NCI-H2227 treated with DMSO at 0.1 percent for 48 hours (cell line): ENCODE measurements at regions not wholly inside any gene's neighbourhood (a gene's known extent, or its start where the extent isn't known, plus 50 kb on each side); places are given as distances from the start of the nearest gene placed in this dataset.

Source experiments
- DNase-seq: peaks from one replicate; lab custom pipeline; 2025; lab: John Stamatoyannopoulos, UW

DNA sequence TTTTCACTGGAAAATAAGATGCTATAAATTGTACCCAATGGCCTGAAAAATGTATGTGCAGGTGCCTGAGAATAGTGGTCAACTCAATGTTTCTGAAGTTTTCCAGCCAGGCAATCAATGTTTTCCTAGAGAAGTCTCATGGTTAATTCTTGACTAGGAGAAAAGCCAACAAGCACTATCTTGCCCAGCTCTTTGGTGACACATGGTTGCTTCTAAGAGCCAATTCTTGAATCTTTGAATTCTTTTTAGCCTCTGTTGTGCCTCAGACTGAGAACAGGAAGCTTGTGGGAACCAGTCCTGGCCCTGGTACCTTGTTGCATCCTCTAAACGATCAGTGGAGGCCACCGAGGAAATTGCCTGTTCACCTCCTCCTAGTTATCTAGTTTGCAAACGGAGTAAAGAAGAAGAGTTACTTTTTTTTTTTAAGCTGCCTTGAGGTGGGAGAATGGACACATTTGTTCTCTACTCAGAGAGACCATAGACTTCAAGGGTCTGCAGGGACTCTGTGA, 144.0 kb upstream of the MKLN1 start:
- DNase-seq: no peak

DNA sequence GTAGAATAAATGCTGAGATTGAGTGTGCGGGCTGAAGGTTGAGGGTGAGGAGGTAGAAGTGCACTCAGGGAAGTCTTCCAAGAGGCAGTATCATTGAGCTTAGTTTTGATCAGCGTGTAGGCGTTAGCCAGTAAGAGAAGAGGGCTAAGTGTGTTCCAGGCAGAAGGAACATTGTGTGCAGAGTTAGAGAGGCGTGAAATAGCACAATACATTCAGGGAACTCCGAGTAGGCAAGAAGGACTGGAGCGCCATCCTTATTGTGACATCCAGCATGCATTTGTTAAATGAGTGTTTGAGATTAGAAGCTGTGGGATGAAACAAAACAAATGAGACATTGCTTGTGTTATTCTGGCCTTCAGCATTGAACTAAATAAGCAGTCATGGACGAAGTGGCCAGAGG, 140.9 kb upstream of the MKLN1 start:
- DNase-seq: no peak

GRCh38 chr7:131188367-131189339, 139.0 kb upstream of the MKLN1 start:
- DNase-seq: no peak

DNA sequence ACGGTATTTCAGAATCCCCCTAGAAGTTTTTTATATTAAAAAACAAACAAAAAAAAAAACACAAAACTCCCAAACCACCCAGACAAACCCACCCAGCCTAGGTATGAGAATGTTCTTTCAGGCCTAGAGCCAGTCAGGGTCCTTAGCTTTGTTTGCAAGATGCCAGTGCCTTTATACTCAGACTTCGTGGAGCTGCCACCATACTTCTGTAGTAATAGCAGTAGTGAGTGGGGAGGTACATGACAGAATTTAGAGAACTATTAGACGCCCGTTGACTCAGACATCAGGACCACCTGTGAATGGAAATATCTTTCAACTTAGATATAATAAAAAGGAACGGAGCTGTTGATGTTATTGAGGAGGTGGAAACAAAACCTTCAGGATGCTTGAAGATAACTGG, 138.2 kb upstream of the MKLN1 start:
- DNase-seq: no peak

- DNase-seq: no peak
These were observed 137.5 kb upstream of the MKLN1 start for GRCh38 chr7:131190146-131190545.

DNA sequence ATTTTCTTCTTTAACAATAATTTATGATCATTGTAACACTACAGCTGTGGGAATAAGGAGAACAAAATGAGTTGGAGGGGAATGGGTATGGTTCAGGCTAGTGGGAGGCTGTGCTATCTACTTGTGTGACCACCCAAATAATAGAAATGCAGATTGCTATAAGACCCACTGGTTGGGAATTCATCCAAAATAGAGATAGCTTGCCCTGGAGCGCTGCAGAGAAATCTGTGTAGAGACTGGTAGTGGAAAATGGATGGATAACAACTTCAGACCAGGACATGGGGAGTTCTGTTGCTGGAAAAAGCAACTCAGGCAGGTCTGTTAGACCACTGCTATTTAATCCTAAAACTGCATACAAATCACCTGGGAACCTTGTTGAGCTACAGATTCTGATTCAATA, 137.1 kb upstream of the MKLN1 start:
- DNase-seq: no peak

GRCh38 chr7:131194070-131194865, 133.4 kb upstream of the MKLN1 start:
- DNase-seq: no peak

DNA sequence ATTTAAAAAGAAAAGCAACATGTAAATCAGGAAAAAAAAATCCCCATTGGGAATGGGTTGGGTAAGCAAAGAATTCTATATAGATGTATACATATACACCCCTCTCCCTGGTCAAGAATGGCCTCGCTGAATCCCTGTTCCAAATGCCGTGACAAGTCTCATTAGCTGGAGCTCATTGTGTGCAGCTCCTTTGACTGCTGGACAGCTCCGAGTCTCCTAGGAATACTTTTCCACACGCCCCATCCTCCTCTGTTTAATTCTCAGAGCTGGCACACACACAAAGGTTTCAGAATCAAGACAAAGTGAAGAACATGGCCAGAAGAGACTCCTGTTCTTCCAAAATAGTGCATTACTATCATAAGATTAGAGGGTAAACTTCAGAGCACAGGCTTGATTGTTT, 130.9 kb upstream of the MKLN1 start:
- DNase-seq: no peak

DNA sequence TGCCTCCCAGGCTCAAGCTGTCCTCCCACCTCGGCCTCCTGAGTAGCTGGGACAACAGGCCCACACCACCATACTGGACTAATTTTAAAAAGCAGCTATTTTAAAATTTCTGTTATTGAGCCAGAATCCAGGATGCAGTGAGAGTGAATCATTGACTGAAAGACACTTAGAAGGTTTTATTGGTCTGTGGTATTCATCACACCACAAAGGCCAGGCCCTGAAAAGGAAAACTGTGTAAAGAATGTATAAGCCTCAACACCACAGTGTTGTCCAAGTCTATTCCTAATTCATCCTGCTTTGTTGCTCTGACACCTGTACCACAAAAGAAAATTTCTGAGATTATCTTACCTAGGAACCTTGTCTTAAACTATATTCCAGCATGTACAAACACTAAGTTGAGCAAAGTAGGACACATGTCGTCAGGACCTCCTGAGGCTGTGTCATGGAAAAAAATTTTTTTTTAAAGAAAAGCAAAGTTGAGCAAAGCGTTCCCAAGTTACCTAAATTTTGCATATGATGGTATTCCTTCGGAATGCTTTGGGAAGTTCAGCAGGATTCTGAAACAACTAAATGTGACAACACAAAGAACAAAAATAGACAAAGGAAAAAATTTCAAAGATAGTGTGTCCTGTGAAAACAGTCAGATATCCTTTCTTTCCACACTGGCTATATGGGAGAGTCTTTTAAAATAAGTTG, 129.6 kb upstream of the MKLN1 start:
- no peak for DNase-seq

- no peak for DNase-seq
These were observed 125.2 kb upstream of the MKLN1 start for GRCh38 chr7:131202451-131202850.

DNA sequence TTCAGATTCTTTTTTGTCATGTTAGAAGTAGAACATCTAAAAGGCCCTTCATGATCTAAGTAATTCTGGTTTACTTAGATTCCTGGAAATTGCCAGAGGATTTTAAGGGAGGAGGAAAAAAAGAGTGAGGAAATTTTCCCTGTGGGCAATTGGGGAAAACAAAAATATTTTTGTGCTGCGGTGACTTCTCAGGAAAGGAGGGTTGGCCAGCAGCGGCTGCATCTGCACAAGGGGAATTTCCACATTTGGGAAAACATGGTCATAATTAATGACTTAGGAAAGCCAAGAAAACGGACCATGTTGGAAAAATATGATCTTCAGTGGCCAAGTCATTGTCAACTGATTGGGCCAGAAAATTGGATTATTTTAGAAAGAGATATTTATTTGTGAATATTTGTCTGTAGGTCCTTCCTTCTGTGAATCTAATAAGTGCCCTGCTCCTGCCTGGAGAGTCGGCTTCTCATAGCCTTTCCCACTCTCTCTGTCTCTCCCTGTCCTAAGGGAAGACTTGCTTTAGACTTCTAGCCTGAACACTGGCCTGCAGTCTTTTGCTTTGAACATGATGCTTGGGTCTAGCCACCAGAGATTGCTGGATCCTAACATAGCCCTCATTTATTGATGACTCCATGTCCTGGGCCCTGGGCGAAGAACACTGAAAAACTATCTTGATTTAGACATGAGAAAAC, 124.2 kb upstream of the MKLN1 start:
- no peak for DNase-seq

DNA sequence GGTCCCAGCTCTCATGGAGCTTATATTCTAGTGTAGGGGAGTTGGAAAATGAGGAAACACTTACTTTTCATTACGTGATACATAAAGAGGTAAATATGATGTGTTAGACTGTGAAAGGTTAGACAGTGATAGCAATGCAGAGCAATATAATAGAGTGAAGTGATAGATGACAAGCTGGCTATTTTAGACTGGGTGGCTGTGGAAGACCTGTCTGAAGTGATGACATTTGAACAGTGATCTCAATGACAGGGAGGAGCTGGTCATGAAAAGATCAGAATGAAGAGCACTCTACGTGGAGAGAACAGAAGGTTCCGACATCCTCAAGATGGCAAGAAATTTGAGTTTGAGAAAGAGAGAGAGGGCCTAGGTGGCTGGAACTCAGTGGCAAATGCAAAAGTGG, 118.9 kb upstream of the MKLN1 start:
- no peak for DNase-seq

DNA sequence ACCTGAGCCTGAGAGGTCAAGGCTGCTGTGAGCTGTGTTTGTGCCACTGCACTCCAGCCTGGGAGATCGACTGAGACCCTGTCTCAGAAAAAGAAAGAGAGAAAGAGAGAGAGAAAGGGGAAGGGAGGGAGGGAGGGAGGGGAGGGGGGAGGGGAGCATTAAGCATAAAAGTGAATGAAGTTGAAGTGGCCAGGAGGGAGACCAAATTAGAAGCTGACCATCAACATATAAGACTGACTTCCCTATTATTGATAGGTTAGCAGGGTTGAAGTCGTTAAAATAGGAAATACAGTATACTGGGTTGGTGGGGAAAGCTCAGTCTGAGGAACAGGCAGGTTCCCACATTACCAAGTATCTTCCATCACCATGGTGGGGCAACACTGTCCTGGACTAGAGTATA, 117.1 kb upstream of the MKLN1 start:
- no peak for DNase-seq

- DNase-seq: no peak
These were observed 116.2 kb upstream of the MKLN1 start for GRCh38 chr7:131211500-131211899.

- no peak for DNase-seq
These were observed 115.6 kb upstream of the MKLN1 start for GRCh38 chr7:131212114-131212513.

DNA sequence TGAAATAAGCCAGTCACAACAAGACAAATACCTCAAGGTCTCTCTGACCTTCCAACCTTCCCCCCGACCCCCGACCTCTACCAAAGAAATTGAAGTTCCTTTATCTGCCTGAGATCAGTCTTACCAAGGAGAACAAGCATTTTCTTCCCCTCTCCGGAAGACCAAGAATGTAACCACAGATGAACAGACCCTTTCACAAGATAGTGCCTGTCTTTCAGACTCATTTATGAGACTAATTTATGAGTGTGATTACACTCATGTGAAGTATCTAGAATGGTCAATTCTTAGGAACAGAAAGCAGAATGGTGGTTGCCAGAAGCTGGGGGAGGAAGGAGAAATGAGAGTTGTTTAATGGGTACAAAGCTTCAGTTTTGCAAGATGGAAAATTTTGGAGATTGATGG, 108.9 kb upstream of the MKLN1 start:
- no peak for DNase-seq

- no peak for DNase-seq
These were observed 108.2 kb upstream of the MKLN1 start for GRCh38 chr7:131219312-131220041.

GRCh38 chr7:131221061-131221460, 106.6 kb upstream of the MKLN1 start:
- DNase-seq: no peak

DNA sequence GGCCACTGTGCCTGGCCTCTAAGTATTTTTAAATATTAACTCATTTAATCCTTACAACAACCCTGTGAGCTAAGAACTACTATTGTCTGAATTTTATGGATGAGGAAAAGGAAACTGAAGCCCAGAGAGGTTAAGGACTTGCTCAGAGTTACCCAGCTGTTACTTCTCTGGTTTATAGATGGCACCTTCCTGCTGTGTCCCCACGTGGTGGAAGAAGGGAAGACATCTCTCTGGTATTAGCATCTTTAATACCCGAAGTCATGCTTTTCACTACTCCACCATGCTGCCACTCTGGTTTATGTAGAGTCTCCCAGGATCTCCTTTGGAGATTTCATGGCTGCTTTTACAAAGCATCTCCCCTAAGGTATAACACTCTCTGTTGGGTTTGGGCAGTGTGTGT, 105.5 kb upstream of the MKLN1 start:
- DNase-seq: no peak

GRCh38 chr7:131223151-131223550, 104.5 kb upstream of the MKLN1 start:
- no peak for DNase-seq

GRCh38 chr7:131224996-131225395, 102.7 kb upstream of the MKLN1 start:
- DNase-seq: no peak
